ENCODE measurements at regions not wholly inside any gene's neighbourhood (a gene's known extent, or its start where the extent isn't known, plus 50 kb on each side); places are given as distances from the start of the nearest gene placed in this dataset.

GRCh38 chr19:28899703-28900102 lies 313.2 kb downstream of the UQCRFS1 start (continued):
- TF ChIP-seq ZBTB10 (tag by site-specific recombination; IDR thresholded peaks at IDR 0.05) (no peak), ZNF426 (tag by site-specific recombination; IDR thresholded peaks at IDR 0.05) (no peak), ZNF645 (tag by site-specific recombination; IDR thresholded peaks at IDR 0.05) (no peak), ZNF274 (IDR thresholded peaks at IDR 0.05; ENCODE audit: low read length) (no peak), ZNF274 (tag by site-specific recombination; IDR thresholded peaks at IDR 0.05; ENCODE audit: borderline replicate concordance) (no peak), ZIC2 (tag by site-specific recombination; IDR thresholded peaks at IDR 0.05) (no peak), ZNF416 (tag by site-specific recombination; IDR thresholded peaks at IDR 0.05) (no peak), ZBTB6 (tag by site-specific recombination; IDR thresholded peaks at IDR 0.05) (no peak), ZNF266 (tag by site-specific recombination; IDR thresholded peaks at IDR 0.05; ENCODE audit: low read depth) (no peak), ZNF239 (tag by site-specific recombination; IDR thresholded peaks at IDR 0.05) (no peak), ZNF660 (tag by site-specific recombination; IDR thresholded peaks at IDR 0.05) (no peak), ZNF140 (tag by site-specific recombination; IDR thresholded peaks at IDR 0.05) (no peak)

- no peaks in the 10 kb centered on the region for H3K4me1 ChIP-seq (ENCODE audit: control insufficient read depth, insufficient read depth, low read length)
- ChIA-PET CTCF (interaction anchor here (0.7 kb wide), 1 partner anchor 9 kb away, joined by 3 read pairs; no protein-coding TSS in a partner anchor), POLR2A (no interaction called here)
- TF ChIP-seq ZBTB6 (tag by site-specific recombination; IDR thresholded peaks at IDR 0.05) = no peak
- no peak for TF ChIP-seq ZNF26 (tag by site-specific recombination; IDR thresholded peaks at IDR 0.05)
- TF ChIP-seq ZNF791 (tag by site-specific recombination; IDR thresholded peaks at IDR 0.05) = no peak
- no peak for TF ChIP-seq ZNF341 (tag by site-specific recombination; IDR thresholded peaks at IDR 0.05; ENCODE audit: low read depth)
- no peak for TF ChIP-seq ZBTB7A (tag by site-specific recombination; IDR thresholded peaks at IDR 0.05; ENCODE audit: low read depth)
- TF ChIP-seq KLF16 (tag by site-specific recombination; IDR thresholded peaks at IDR 0.05) = no peak
- TF ChIP-seq ZNF211 (tag by site-specific recombination; IDR thresholded peaks at IDR 0.05; ENCODE audit: low read depth) = no peak
- TF ChIP-seq ZNF324 (tag by site-specific recombination; IDR thresholded peaks at IDR 0.05) = no peak
- no peak for TF ChIP-seq ZNF449 (tag by site-specific recombination; IDR thresholded peaks at IDR 0.05)
- no peak for TF ChIP-seq ZBTB10 (tag by site-specific recombination; IDR thresholded peaks at IDR 0.05)
- no peak for TF ChIP-seq ZNF157 (tag by site-specific recombination; IDR thresholded peaks at IDR 0.05)
- TF ChIP-seq ZNF677 (tag by site-specific recombination; IDR thresholded peaks at IDR 0.05) = no peak
- TF ChIP-seq ZNF174 (tag by site-specific recombination; IDR thresholded peaks at IDR 0.05) = no peak
- TF ChIP-seq SP3 (tag by site-specific recombination; IDR thresholded peaks at IDR 0.05) = no peak
- H3K36me3 ChIP-seq (ENCODE audit: control insufficient read depth in 2 of 2, insufficient read depth in 1 of 2, low read length in 2 of 2) = no peaks in the 10 kb centered on the region
- H3K9me3 ChIP-seq (ENCODE audit: control insufficient read depth, insufficient read depth, low read depth, low read length) = no peaks in the 10 kb centered on the region; the same call in none of the 2 replicates
- 0 out of 2 replicates have a peak overlapping the region, but pooled peaks have one; percentile 31 for H3K27ac ChIP-seq (ENCODE audit: extremely low read depth, low read depth, low read length)
- no peak overlapping the region for H3K4me3 ChIP-seq (ENCODE audit: low read depth, low read length)
Observed at GRCh38 chr19:28898249-28898648, 314.7 kb downstream of the UQCRFS1 start.
